Stomach (tissue), 4 donors: ENCODE measurements at regions not wholly inside any gene's neighbourhood (a gene's known extent, or its start where the extent isn't known, plus 50 kb on each side); places are given as distances from the start of the nearest gene placed in this dataset.

Experiments
- POLR2AphosphoS5 ChIP-seq, 3 donors: sonication (generic); formaldehyde crosslinking; IDR thresholded peaks; one replicate each; pipeline ENCODE4 v1.6.1; 2016; ENCODE audit warnings: antibody characterized with exemption in 3 of 3
- TF ChIP-seq, protein P1 (sequence below), 7 experiments: fragments of 450-650 bp in 4 of 7; fragments of 200-600 bp in 3 of 7; sonication (generic) in 3 of 7; IDR thresholded peaks; one replicate each; pipeline ENCODE4 v1.5.1; 2016 to 2019; ENCODE audit warnings: antibody characterized with exemption in 7 of 7, control low read depth in 2 of 7, mild to moderate bottlenecking in 1 of 7

DNA sequence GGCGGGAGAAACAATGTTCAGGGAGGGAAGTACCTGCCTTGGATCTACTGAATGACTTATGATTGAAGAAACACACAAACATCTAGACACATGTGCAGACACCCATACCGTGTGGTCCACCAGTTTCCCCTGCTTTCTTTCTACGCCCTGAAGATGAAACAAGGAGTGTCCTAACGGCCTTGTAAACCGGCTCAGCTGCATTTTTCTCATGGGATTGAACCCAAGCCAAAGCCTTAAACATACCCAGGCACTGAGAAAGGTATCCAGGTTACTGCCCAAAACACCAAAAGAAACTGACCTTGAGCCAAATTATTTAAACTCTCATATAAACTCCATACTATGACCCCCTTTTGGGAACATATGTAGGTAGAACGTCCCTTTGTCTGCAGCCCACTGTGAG, 630.0 kb upstream of the RGS18 start:
- TF ChIP-seq, protein P1, sequence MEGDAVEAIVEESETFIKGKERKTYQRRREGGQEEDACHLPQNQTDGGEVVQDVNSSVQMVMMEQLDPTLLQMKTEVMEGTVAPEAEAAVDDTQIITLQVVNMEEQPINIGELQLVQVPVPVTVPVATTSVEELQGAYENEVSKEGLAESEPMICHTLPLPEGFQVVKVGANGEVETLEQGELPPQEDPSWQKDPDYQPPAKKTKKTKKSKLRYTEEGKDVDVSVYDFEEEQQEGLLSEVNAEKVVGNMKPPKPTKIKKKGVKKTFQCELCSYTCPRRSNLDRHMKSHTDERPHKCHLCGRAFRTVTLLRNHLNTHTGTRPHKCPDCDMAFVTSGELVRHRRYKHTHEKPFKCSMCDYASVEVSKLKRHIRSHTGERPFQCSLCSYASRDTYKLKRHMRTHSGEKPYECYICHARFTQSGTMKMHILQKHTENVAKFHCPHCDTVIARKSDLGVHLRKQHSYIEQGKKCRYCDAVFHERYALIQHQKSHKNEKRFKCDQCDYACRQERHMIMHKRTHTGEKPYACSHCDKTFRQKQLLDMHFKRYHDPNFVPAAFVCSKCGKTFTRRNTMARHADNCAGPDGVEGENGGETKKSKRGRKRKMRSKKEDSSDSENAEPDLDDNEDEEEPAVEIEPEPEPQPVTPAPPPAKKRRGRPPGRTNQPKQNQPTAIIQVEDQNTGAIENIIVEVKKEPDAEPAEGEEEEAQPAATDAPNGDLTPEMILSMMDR (IDR thresholded peaks at IDR 0.05), result no peak
- TF ChIP-seq POLR2AphosphoS5 (IDR thresholded peaks at IDR 0.05), result no peak
